ENCODE measurements at regions not wholly inside any gene's neighbourhood (a gene's known extent, or its start where the extent isn't known, plus 50 kb on each side); places are given as distances from the start of the nearest gene placed in this dataset.
"Not testable (repeated sequence)": the region's sequence is repeated elsewhere in the genome, so short reads cannot be mapped to it uniquely, and the experiment has no call there.

DNA sequence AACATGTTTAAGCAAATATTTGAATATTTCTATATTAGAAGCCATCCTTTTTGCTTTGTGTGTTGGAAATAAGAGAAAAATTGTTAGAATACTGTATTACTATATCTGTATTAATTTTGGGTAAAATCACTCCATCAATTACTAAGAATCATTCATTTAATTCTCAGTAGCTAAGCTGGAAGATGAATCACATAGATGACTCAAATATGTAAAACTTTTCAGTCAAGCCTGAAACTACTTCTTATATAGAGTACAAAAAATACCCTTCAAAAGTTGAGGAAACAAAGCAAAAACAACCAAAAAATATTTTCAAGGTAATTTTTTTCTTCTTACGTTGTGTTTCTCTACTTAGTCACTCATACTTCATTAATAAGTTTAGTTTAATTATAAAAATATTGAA lies 205.7 kb upstream of the ROBO1 start:
- no peak for DNase-seq (ENCODE audit: low read depth in 2 of 2)

DNA sequence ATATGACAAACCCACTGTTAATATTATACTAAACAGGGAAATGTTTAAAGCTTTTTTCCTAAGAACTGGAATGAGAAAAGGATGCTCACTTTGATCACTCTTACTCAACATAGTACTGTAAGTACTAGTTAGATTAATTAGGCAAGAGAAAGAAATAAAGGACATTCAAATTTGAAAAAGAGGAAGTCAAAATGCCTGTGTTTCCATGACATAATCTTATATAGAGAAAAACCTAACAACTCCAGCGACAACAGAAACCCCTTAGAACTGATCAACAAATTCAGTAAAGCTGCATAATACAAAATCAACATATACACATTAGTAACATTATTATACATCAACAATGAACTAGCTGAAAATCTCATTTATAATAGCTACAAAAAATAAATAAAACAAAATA lies 200.6 kb upstream of the ROBO1 start:
- no peak for DNase-seq (ENCODE audit: low read depth in 2 of 2)

DNA sequence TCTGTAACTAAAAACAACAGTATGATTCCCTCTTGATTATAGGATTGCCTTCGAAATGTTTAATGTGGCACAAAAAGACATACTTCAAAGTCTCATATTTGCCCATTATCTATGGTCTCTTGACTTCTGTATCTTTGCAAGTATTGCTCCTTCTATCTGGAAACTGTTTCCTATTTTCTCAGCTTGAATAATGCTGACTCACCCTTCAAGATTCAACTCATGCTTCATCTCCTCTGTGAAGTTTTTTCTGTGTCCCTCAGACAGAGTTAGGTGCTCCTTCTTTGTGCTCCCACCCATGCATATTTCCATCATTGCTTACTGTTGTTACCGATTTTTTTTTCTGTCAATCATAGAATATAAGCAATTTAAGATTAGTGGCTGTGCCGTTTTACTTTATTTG lies 192.8 kb upstream of the ROBO1 start:
- no peak for DNase-seq (ENCODE audit: low read depth in 2 of 2)

DNA sequence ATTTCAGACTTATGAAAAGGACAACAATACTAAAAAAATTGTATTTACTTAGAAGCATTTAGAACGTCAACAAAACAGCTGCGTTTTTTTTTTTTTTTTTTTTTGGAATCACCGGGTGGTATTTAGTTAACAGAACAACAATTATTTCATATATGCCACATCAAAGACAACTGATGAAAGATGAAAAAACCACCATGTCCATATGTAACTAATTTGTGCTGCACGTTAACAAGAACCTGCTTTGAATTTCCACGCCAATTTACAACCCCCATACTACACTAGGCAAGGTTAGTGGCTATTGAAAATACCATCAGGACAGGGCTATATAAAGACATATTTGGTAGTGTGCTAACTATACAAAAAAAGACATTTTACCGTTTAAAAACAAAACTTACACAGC lies 189.3 kb upstream of the ROBO1 start:
- no peak for DNase-seq (ENCODE audit: low read depth in 2 of 2)

DNA sequence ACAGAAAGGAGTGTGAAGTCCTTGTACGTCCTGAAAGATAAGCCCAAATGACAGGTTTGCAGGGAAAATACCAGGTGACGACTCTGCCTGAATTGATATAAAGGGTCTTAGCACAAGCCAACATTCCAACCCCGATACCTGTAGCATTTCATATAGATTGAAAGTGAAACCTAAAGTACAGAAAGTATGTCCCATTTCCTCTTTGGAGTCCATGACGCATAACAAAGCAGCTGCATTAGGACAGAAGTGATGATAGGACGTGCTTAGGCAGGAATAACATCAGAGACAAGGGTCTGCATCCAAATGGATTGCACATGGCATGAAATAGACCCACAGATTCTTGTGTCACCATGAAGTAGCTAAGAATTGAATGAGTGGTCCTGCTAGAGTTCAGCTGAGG lies 187.0 kb upstream of the ROBO1 start:
- DNase-seq (ENCODE audit: low read depth in 2 of 2): no peak

DNA sequence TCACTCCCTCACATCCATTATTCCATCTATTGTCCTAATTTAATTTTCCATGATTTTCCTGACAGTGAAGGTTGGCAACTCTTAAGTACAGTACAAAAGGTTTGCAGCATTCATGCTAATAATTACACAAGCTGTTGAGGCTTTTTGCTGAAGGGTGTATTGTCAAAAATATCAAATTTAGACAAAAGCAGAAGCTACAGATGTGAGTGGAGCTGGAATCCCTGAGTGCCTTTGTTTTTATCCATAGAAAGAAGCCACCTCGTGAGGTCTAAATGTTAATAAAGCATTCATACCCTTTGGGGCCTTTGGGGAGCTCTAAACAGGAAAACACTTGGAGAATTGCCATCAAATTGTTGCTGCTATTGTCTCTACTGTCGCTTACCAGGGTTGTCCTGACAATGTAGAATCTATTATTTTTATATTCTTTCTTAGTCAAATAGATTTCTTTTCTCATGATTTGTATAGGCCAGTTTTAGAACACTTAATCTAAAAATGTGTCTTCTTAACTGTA lies 185.8 kb upstream of the ROBO1 start:
- DNase-seq (ENCODE audit: low read depth in 2 of 2): no peak

DNA sequence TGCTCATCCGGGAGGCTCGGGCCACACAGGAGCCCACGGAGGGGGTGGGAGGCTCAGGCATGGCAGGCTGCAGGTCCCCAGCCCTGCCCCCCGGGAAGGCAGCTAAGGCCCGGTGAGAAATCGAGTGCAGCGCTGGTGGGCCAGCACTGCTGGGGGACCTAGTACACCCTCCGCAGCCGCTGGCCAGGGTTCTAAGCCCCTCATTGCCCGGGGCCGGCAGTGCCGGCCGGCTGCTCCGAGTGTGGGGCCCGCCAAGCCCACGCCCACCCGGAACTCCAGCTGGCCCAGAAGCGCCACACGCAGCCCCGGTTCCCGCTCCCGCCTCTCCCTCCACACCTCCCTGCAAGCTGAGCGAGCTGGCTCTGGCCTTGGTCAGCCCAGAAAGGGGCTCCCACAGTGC lies 183.6 kb upstream of the ROBO1 start:
- DNase-seq (ENCODE audit: low read depth in 2 of 2): not testable (repeated sequence)

DNA sequence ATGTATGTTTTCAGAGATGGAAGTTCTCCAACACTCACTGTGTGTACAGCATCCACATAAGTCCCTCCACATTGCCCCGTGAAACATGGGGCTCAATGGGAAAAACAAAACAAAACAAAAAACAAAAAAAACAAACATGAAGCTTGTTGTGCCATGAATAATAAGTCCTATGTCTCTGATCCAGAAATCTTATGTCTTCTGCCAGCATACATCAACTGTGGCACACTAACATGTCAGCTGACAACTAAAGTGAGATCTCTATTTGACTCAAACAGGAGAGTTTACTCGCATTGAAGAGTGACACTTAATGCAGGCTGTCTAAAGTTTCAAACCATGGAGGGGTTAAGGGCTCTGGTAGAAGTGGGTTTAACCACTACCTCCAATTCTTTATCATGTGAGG lies 180.2 kb upstream of the ROBO1 start:
- no peak for DNase-seq (ENCODE audit: low read depth in 2 of 2)

DNA sequence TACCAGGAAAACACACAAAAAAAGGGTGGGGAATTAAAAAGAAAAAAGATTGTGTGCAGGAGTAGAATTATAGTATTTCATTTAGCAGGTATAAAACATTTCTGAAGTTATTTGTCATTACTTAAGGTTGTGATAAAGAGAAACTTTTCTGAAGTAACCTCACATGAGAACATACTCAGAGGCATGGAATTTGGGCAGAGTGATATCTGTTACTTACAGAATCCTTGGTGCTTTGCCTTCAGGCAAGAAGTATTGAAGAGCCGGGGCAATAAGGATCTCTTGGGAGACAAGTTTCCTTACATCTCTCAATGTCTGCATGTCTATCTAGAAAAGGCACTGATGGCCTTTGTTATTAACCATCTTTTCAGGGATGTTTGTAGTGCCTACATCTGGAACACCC lies 179.7 kb upstream of the ROBO1 start:
- no peak for DNase-seq (ENCODE audit: low read depth in 2 of 2)

DNA sequence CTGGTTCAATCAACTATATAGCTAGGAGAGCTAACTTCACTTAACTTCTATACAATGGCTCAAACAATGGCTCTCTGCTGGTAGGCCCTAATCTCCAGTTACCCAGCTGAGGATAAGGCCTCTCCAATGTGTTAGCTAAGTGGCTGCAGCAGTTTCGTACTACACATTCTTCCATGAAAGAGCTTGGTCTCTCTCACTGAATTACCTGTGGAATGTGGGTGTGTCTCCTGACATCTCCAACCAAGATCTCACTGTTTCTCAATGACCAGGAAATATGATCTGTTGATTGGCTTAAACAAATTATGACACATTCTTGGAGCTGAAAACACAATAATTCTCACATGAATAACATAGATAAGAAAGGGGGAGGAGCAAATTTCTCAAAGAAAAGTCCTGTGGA lies 169.8 kb upstream of the ROBO1 start:
- no peak for DNase-seq (ENCODE audit: low read depth in 2 of 2)

DNA sequence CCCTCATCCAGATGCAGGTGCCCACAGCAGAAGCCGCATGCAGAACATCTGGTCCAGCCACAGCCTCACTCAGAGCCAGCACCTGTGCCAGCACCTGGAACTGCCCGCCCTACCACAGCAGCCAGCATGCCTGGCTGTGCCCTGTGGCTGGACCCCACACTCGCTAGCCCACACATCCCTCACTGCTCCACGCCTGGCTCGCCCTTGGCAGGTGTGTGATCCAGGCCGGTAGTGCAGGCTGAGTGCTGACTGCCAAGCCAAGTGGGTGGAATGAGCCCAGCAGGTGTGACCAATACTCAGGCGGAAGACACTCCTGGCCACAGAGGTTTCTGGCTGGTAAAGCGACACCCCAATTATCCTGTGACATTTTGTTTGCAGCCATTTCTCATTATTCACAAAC lies 162.4 kb upstream of the ROBO1 start:
- DNase-seq (ENCODE audit: low read depth in 2 of 2): no peak

DNA sequence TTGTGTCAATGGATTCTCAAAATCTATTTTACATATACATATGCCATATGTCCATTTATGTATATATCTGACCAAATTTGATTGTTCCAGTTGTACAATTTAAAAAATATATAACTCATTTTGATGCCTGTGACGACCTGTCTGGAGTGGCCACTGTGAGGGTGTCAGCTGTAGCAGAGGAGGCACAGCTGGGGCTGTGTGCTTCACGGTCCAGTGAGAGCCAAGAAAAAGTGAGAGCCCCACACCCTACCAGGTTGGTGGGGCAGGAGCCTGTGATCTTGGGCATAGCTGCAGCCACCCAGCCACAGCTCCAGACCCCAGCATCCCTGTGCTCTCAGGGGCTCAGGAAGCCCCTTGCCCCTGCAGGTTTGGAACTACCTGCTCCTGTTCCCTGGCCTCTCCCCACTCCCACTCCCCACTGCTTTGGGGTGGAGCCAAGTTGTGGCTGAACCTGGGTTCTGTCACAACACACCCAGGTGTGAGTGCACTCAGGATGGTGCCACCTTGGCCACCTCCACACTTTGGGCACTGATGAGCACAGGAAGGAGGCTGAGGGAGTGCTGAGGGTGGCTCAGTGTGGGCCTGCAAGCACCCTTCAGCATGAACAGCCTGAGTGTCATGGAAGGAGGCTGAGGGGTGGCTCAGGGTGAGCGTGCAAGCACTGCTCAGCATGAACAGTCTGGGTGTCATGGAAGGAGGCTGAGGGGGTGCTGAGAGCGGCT lies 161.1 kb upstream of the ROBO1 start:
- DNase-seq (ENCODE audit: low read depth in 2 of 2): no peak

DNA sequence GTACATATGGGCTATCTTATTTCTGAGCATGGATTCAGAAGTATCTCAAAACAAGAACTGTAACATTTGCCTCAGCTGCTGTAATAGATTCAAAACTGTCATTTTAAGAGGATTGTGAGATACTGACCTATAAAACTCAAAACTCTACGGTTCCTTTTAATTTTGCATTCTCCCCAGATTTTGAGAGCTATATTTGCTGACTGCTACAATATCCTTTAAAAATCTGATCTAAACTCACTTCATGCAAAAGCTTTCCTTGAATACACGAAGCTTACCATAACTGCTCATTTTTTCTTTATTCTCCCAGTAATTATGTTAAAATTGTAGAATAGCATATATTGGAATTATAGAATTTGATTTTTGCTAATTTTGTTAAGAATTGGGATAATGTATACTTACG lies 158.7 kb upstream of the ROBO1 start:
- DNase-seq (ENCODE audit: low read depth in 2 of 2): no peak

DNA sequence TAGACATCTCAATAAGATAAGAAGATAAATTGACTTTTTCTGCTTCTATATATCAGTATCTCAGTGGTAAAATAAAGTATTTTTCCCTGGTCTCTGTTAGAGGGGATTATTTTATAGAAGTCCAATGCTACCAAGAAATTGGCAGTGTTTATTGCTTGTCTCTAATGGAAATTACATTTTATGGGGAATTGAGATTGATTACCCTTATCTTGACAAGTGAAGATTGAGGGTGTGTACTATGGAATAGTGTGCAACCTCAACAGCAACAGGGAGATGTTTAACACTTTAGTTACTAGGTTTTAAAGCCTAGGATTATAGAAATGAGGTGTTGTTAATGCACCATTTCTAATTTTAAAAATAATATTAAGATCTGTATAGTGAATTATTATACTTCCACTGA lies 154.8 kb upstream of the ROBO1 start:
- DNase-seq (ENCODE audit: low read depth in 2 of 2): no peak

DNA sequence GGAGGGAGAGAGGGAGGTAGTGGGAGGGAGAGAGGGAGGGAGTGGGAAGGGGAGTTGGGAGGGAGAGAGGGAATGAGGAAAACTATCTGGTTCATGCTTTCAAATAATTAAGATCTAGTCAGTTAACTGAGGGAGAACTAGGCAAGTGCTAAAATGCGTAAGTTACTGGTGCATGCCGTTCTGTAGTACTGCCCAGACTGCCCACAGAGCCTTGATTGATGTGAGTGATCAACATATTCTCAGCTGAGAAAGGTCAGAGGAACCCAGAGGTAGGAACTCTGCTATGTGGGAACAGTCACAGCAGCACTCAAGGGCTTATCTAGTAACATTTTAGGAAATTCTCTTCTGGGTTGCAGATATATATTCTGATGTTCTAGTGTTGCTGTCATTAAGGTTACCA lies 149.8 kb upstream of the ROBO1 start:
- no peak for DNase-seq (ENCODE audit: low read depth in 2 of 2)

DNA sequence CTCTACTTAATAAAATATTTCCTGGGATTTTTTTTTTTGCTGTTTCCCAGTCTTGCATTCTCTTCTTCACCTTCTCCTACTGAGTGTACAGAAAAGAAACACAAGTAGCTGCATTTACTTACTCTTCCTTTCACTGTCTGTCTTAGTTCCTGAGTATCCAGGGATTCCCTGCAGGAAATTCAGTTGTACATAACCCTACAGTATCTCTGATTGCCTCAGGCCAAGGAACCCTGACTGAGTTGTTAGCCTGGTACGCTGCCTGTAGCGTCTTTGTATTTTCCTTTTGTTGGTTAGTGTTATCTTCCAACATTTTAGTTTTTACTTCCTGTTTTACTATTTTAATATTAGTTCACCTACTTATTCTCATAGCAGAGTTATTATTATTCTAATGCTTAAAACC lies 142.5 kb upstream of the ROBO1 start:
- DNase-seq (ENCODE audit: low read depth in 2 of 2): no peak

DNA sequence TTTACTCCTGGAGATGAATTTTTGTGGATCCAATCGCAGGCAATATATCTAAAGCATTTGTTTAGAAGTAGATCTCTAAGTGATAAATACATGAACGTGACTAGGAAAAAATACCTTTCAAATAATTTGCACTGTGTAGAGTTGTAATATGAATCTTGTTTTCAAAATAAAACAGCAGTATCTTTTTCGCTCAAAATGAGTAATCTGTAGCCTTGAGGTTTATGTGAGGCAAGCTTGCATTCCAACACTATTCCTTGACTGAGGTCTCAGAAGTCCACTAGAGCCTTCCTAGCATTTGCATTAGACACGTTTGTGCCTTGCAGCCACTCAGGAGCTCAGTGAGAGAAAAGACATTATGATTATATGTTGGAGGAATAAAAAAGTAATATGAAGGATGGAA lies 138.3 kb upstream of the ROBO1 start:
- DNase-seq (ENCODE audit: low read depth in 2 of 2): no peak

DNA sequence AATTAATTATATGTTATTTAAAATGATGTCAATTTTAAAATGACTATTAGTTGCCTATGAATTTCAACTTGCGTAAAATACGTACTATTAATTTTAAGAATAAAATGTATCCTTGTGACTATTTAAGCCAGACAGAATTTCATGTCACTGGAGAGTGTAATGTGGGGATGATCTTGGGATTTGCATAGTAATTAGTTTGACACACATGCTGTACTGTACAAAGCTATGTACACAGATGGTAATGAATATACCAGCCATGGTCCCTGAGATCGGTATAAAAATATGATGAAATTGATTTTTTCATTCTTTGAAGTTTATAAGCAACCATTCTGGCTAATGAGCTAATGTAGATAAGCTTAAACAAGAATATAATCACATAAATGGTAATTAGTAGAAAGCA lies 134.4 kb upstream of the ROBO1 start:
- DNase-seq (ENCODE audit: low read depth in 2 of 2): no peak

DNA sequence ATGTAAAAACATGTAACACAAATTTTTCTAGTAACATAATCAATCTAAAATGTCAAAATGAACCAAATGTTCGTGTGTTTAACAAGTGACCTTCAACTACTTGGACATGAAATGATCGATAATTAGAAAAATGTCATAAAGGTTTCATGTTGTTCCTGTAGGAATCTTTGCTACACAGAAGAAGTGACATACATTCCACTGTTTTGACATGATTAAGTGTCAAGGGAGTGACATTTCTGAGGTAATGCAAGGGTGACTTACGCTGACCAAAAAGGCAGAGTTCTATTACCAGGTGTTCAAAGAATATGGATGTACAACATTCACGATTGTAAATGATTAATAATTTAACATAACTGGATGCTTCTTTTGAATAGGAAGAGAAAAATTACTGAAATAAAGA lies 131.1 kb upstream of the ROBO1 start:
- DNase-seq (ENCODE audit: low read depth in 2 of 2): no peak

DNA sequence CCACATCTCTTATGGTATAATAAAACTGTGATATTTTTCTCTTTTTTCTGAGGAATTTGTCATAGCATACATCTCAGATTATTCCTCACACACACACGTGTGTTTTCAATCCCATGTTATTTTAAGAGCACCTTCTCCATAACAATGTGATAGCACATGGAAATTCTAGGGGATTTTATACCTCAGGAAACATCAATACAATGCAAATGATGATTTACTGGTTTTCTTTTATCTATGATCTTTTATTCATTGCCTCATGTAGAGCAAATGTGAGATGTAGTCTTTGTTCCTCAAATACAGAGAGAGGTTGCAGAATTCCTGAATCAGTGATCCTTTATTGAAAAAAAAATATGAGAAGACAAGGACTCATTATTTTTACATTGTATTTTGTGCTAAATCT lies 128.3 kb upstream of the ROBO1 start:
- no peak for DNase-seq (ENCODE audit: low read depth in 2 of 2)

DNA sequence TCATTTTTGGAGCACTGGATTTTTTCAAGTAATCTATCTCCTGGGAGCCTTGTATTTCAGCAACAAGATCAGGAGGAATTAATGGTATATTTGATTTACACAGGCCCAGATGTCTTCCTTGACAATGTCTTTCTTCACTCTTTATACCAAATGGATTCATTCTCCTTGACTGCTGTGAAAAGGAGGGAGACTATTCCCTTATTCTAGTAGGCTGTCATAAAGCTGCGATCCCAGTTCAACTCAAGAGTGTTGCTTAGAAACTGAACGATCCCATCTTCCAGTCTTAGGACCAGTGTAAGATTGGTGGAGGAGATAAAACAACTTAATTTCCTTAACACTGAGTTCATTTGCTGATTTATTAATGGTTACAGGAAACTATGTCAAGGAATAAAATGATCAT lies 119.4 kb upstream of the ROBO1 start:
- DNase-seq (ENCODE audit: low read depth in 2 of 2): no peak

DNA sequence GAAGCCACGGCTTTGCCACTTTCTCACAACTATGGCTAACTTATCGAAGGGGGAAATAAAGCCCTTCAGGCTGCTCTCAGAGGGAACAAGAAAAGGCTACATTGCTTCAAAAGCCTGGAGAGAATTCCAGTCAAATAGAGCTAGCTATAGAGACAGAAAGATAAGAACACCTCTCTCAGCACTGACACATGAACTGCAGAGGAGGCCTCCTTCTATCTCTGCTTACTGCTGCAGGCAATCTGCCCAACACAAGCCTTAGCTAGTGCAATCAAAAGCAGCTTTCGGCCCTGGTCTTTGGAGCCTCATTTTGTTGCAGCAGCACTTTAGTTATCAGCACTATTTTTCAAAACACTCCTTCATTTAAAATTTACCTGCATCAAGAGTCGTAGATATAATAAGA lies 118.4 kb upstream of the ROBO1 start:
- no peak for DNase-seq (ENCODE audit: low read depth in 2 of 2)

DNA sequence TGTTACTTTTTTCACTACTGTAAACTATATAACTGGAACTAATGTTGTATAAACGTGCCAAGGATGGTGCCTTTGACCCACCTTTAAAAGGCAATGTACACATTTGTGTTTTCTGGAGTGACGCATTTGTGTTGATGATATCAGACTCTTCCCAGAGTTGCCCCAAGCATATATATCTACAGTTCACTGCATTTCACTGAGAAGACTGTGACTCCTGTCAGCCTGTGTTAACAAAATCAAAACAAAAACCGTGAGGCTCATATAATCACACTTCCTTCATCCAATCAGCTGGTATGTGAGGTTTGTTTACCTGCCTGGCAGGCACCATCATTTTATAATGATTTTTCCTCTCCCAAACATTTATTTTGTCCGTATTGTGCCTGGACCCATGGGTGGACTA lies 117.6 kb upstream of the ROBO1 start:
- no peak for DNase-seq (ENCODE audit: low read depth in 2 of 2)

DNA sequence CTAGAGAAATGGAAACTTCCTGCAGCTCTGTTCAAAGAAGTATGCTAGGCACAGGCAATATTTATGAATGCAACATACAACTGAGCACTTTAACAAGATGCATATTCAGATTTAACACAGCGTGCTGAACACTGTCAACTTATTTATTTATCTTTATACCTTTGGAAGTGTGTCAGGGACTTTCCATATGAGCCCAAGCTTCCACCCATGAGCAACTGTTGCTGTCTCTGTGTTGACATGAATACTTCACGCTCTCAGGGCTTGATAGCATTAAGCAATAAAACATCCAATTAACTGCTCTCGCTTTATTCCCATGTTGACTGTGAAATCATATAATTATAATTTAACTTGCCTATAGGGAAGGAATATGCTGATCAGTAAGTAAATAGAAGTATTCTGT lies 116.6 kb upstream of the ROBO1 start:
- DNase-seq (ENCODE audit: low read depth in 2 of 2): no peak

All from stimulated activated CD4-positive, alpha-beta T cell treated with anti-CD3 and anti-CD28 coated beads, Interleukin-15, amount 100 ng/mL, for 48 hours (primary cell).